ENCODE measurements at regions not wholly inside any gene's neighbourhood (a gene's known extent, or its start where the extent isn't known, plus 50 kb on each side); places are given as distances from the start of the nearest gene placed in this dataset.
"Not testable (repeated sequence)": the region's sequence is repeated elsewhere in the genome, so short reads cannot be mapped to it uniquely, and the experiment has no call there.

DNA sequence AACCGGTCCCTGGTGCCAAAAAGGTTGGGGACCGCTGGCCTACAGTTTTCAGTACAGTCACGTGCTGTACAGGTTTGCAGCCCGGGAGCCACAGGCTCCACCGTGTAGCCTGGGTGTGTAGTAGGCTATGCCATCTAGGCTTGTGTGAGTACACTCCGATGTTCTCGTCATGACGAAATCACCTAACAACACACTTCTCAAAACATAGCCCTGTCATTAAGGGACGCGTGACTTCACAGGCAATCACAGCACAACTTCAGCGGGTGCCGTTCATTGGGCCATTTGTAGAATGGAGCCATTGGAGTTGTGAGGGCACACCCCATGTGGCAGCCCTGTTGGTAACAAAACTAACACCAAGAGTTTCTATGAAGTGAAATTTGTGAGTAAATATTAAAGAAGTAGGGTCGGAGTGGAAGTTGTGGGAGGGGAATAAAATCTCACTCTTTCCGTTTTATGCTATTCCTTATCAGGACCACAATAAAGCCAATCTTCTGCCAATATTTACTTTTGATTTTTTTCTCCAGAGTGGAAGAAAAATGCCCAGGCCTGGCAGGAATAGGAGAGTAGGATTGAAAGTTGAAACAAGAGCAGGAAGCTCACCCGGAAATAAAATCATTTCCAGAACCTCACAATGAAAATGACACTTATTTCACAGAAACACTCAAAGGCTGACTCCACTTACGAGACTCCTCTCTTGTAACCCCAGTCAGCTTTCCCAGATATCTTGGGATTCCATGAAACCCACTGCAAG, 63.7 kb upstream of the PTPN1 start:
- intact Hi-C loops (cut with DNase I; ENCODE audit: low total_unique reads): no loop called here
- DNase-seq (ENCODE audit: low spot score in 2 of 2): no peak
- H3K4me3 ChIP-seq (ENCODE audit: low read depth, poor library complexity, severe bottlenecking): no peak overlapping the region
- WGBS, 2 donors: 86 to 89% methylated on average over 16 of the region's 16 CpGs
- TF ChIP-seq POLR2A (IDR thresholded peaks at IDR 0.05) (no peak), CTCF (IDR thresholded peaks at IDR 0.05) (no peak)

DNA sequence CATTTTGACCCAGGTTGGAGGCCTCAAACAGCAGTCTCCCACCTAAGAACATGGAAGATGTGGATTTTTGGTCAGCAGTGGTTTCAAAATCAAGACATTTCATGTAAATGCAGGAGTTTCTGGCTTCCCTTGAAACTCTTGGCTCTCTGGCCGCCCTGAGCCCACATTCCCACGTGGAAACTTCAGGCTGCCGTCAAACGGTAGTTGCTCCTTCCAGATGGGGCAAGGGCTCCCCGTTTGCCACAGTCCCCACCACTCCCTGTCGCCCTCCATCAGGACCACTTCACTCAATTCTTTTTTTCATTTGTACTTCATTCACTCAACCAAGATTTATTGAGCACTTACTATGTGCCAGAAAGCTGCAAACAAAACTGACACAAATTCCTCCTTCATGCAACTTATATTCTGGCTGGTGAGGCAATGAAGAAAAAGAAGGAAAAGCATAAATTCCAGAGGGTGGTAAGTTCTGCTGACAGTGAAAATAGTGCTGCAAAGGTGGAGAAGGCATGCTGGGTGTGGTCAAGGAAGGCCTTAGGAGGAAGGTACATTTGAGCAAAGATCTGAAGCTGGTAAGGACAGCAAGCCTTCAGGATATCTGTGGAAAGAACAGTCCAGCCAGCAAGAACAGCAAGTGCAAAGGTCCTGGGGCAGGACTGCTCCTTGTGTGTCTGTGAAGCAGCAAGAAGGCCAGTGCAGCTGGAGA, 62.9 kb upstream of the PTPN1 start:
- no peak for DNase-seq (ENCODE audit: low spot score in 2 of 2)
- 71 to 90% methylated on average over 6 of the region's 6 CpGs for WGBS, 2 donors
- TF ChIP-seq POLR2A (IDR thresholded peaks at IDR 0.05) (no peak), CTCF (IDR thresholded peaks at IDR 0.05) (no peak)

DNA sequence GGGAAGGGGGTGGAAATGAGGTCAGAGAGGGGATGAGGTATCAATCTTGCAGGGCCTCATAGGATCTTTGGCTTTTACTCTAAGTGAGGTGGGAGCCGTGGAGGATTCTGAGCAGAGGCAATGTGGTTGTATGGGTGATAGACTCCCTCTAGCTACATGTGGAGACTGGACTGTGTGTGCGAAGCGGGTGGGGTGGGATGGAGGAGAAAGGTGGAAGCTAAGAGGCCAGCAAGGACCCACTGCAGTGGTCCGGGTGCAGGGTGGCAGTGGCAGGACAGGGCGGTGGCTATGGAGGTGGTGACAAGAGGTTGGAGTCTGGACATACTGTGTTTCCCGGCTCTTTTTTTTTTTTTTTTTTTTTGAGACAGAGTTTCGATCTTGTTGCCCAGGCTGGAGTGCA, 62.4 kb upstream of the PTPN1 start:
- H3K4me3 ChIP-seq (ENCODE audit: low read depth, poor library complexity, severe bottlenecking): no peak overlapping the region
- intact Hi-C loops (cut with DNase I; ENCODE audit: low total_unique reads): no loop called here
- TF ChIP-seq POLR2A (IDR thresholded peaks at IDR 0.05) (no peak), CTCF (IDR thresholded peaks at IDR 0.05) (no peak)
- no peak for DNase-seq (ENCODE audit: low spot score in 2 of 2)
- WGBS, 2 donors: 95 to 97% methylated on average over 6 to 7 of the region's 7 CpGs

More for the DNA sequence above, 62.9 kb upstream of the PTPN1 start:
- H3K4me3 ChIP-seq (ENCODE audit: low read depth, poor library complexity, severe bottlenecking): no peak overlapping the region
- intact Hi-C loops (cut with DNase I; ENCODE audit: low total_unique reads): no loop called here

DNA sequence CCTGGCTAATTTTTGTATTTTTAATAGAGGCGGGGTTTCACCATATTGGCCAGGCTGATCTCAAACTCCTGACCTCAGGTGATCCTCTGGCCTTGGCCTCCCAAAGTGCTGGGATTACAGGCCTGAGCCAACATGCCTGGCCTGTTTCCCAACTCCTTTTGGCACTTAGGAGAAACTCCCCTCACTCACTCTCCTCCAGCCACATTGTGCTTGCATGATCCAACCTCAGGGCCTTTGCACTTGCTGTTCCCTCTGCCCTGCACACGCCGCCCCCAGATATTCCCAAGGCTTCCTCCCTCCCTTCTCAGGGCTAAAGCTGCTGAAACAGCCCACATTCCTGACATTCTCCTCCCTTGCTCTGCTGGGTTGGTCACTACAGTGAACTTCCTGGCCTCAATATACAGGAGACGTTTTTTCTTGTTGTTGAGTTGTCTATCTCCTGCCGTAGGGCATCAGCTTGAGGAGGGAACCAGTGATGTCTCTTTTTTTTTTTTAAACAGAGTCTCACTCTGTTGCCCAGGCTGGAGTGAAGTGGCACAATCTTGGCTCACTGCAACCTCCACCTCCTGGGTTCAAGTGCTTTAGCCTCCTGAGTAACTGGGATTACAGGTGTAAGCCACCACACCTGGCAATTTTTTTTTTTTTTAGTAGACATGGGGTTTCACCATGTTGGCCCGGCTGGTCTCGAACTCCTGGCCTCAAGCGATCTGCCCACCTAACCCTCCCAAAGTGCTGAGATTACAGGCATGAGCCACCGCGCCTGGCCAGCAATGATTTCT, 61.4 kb upstream of the PTPN1 start:
- intact Hi-C loops (cut with DNase I; ENCODE audit: low total_unique reads); DNase-seq (ENCODE audit: low spot score in 2 of 2); H3K4me3 ChIP-seq (ENCODE audit: low read depth, poor library complexity, severe bottlenecking): not testable (repeated sequence)
- WGBS, 2 donors: 90 to 94% methylated on average over 10 of the region's 10 CpGs

DNA sequence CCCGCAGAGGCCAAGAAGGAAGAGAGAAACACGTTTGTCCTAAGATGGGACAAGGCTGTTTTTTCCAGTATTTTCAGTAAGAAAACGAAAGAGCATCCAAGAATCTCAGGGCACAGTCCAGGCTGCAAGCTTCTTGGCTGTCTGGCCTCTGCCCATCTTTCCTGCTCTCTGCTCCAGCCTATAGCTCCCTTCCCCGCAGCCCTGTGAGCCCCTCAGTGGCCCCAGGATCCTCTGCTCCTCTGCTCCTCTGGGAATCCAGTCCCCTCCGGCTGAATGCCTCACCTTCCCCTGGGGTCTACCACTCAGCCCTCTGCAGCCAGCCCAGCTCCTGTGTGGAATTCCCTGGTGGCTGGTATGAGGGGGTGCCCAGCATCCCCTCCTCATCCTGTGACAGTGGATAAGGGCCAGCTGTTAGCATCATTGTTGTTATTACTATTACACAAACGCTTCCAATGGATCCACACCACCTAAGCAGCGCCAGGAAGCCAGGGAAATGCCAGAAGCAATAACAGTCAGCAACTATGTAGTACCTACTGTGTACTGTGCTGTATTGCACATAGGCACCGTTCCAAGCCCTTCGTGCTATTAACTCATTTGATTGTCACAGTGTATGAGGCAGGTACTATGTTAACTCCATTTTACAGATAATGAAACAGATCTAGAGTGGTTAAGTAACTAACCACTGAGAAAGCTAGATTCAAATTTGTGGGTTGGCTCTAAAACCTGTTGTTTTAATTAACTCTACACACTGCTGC, 60.3 kb upstream of the PTPN1 start:
- no peak for TF ChIP-seq POLR2A (IDR thresholded peaks at IDR 0.05)
- no peak for TF ChIP-seq CTCF (IDR thresholded peaks at IDR 0.05)
- no peak overlapping the region for H3K4me3 ChIP-seq (ENCODE audit: low read depth, poor library complexity, severe bottlenecking)
- WGBS, 2 donors: 59 to 67% methylated on average over 9 of the region's 9 CpGs
- intact Hi-C loops (cut with DNase I; ENCODE audit: low total_unique reads): no loop called here
- no peak for DNase-seq (ENCODE audit: low spot score in 2 of 2)

Data from lower leg skin (tissue), 4 donors.